Gastroesophageal sphincter (tissue), 3 donors: ENCODE measurements at regions not wholly inside any gene's neighbourhood (a gene's known extent, or its start where the extent isn't known, plus 50 kb on each side); places are given as distances from the start of the nearest gene placed in this dataset.

Experiments
- POLR2A ChIP-seq, 2 donors: fragments of 450-650 bp; IDR thresholded peaks; one replicate each; pipeline ENCODE4 v1.6.1; 2017; ENCODE audit warnings: antibody characterized with exemption in 2 of 2, mild to moderate bottlenecking in 2 of 2, moderate library complexity in 1 of 2
- TF ChIP-seq, protein P1 (sequence below), 4 experiments: fragments of 200-600 bp in 2 of 4; fragments of 450-650 bp in 2 of 4; sonication (generic) in 1 of 4; IDR thresholded peaks; one replicate each; pipeline ENCODE4 v1.5.1; 2017 to 2019; ENCODE audit warnings: antibody characterized with exemption in 4 of 4, mild to moderate bottlenecking in 2 of 4, moderate library complexity in 2 of 4

DNA sequence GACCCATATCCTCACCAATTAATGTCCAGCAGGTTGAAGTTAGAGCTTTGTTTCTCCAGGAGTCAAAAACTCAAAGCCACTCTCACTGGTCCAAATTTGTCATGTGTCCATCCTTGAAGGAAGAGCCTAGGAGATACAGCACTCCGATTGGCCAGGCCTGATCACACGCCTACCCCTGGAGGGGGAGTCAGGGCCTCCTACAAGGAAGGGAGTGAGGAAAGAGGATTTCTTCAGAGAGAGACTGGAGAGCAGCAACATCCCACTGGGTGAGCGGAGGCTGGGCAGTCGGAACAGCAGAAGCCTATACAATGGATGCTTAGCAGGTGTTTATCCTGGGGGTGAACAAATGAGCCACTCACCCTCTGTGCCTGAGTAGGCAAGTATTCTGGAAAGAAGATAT, 113.9 kb downstream of the TRIM29 start:
- TF ChIP-seq, protein P1, sequence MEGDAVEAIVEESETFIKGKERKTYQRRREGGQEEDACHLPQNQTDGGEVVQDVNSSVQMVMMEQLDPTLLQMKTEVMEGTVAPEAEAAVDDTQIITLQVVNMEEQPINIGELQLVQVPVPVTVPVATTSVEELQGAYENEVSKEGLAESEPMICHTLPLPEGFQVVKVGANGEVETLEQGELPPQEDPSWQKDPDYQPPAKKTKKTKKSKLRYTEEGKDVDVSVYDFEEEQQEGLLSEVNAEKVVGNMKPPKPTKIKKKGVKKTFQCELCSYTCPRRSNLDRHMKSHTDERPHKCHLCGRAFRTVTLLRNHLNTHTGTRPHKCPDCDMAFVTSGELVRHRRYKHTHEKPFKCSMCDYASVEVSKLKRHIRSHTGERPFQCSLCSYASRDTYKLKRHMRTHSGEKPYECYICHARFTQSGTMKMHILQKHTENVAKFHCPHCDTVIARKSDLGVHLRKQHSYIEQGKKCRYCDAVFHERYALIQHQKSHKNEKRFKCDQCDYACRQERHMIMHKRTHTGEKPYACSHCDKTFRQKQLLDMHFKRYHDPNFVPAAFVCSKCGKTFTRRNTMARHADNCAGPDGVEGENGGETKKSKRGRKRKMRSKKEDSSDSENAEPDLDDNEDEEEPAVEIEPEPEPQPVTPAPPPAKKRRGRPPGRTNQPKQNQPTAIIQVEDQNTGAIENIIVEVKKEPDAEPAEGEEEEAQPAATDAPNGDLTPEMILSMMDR (IDR thresholded peaks at IDR 0.05): no peak
- TF ChIP-seq POLR2A (IDR thresholded peaks at IDR 0.05): no peak
